ENCODE measurements at regions not wholly inside any gene's neighbourhood (a gene's known extent, or its start where the extent isn't known, plus 50 kb on each side); places are given as distances from the start of the nearest gene placed in this dataset.
"Not testable (repeated sequence)": the region's sequence is repeated elsewhere in the genome, so short reads cannot be mapped to it uniquely, and the experiment has no call there.

- Mint-ChIP-seq H3K36me3 (ENCODE audit: low read depth) (no peaks in the 10 kb centered on the region), H3K4me3 (no peak overlapping the region), H3K4me1 (ENCODE audit: low read depth) (no peaks in the 10 kb centered on the region), H3K27me3 (ENCODE audit: low read depth) (no peaks in the 10 kb centered on the region), H3K27ac (no peak overlapping the region), H3K9me3 (ENCODE audit: insufficient read depth) (peaks cover 3% of the 10 kb centered on the region)
- ATAC-seq (no peak), DNase-seq (no peak)
- ChIA-PET POLR2A (no interaction called here), CTCF (no interaction called here)
Measured at GRCh38 chr4:134883831-134884449, 682.4 kb upstream of the PABPC4L start.

GRCh38 chr4:134879019-134879418, 677.4 kb upstream of the PABPC4L start:
- H3K9me3 Mint-ChIP-seq (ENCODE audit: insufficient read depth): peaks cover 3% of the 10 kb centered on the region
- no peak for ATAC-seq
- H3K27ac Mint-ChIP-seq: no peak overlapping the region
- DNase-seq: no peak
- H3K4me3 Mint-ChIP-seq: no peak overlapping the region
- CTCF ChIA-PET: no interaction called here
- no peaks in the 10 kb centered on the region for H3K27me3 Mint-ChIP-seq (ENCODE audit: low read depth)
- no peaks in the 10 kb centered on the region for H3K36me3 Mint-ChIP-seq (ENCODE audit: low read depth)
- POLR2A ChIA-PET: no interaction called here
- H3K4me1 Mint-ChIP-seq (ENCODE audit: low read depth): no peaks in the 10 kb centered on the region

GRCh38 chr4:134867027-134867426, 665.4 kb upstream of the PABPC4L start:
- no peak for DNase-seq
- peaks cover 9% of the 10 kb centered on the region for H3K9me3 Mint-ChIP-seq (ENCODE audit: insufficient read depth)
- POLR2A ChIA-PET: no interaction called here
- no peak overlapping the region for H3K4me3 Mint-ChIP-seq
- ATAC-seq: no peak
- CTCF ChIA-PET: no interaction called here
- H3K36me3 Mint-ChIP-seq (ENCODE audit: low read depth): no peaks in the 10 kb centered on the region
- no peak overlapping the region for H3K27ac Mint-ChIP-seq
- H3K27me3 Mint-ChIP-seq (ENCODE audit: low read depth): no peaks in the 10 kb centered on the region
- H3K4me1 Mint-ChIP-seq (ENCODE audit: low read depth): no peaks in the 10 kb centered on the region

GRCh38 chr4:134865675-134866074, 664.1 kb upstream of the PABPC4L start:
- POLR2A ChIA-PET: no interaction called here

GRCh38 chr4:134862116-134862515, 660.5 kb upstream of the PABPC4L start:
- CTCF ChIA-PET: no interaction called here
- H3K4me3 Mint-ChIP-seq: no peak overlapping the region
- no peaks in the 10 kb centered on the region for H3K4me1 Mint-ChIP-seq (ENCODE audit: low read depth)
- no peak overlapping the region for H3K27ac Mint-ChIP-seq
- POLR2A ChIA-PET: no interaction called here
- DNase-seq: no peak
- peaks cover 16% of the 10 kb centered on the region for H3K9me3 Mint-ChIP-seq (ENCODE audit: insufficient read depth)
- no peaks in the 10 kb centered on the region for H3K27me3 Mint-ChIP-seq (ENCODE audit: low read depth)
- H3K36me3 Mint-ChIP-seq (ENCODE audit: low read depth): no peaks in the 10 kb centered on the region
- no peak for ATAC-seq

More at GRCh38 chr4:134865675-134866074, 664.1 kb upstream of the PABPC4L start:
- H3K27ac Mint-ChIP-seq: no peak overlapping the region
- CTCF ChIA-PET: no interaction called here
- no peaks in the 10 kb centered on the region for H3K4me1 Mint-ChIP-seq (ENCODE audit: low read depth)
- DNase-seq (no peak), ATAC-seq (no peak)
- no peak overlapping the region for H3K4me3 Mint-ChIP-seq
- no peaks in the 10 kb centered on the region for H3K27me3 Mint-ChIP-seq (ENCODE audit: low read depth)
- peaks cover 15% of the 10 kb centered on the region for H3K9me3 Mint-ChIP-seq (ENCODE audit: insufficient read depth)
- H3K36me3 Mint-ChIP-seq (ENCODE audit: low read depth): no peaks in the 10 kb centered on the region

GRCh38 chr4:134848681-134849080, 647.1 kb upstream of the PABPC4L start:
- Mint-ChIP-seq H3K36me3 (ENCODE audit: low read depth) (no peaks in the 10 kb centered on the region), H3K4me1 (ENCODE audit: low read depth) (no peaks in the 10 kb centered on the region), H3K27me3 (ENCODE audit: low read depth) (no peaks in the 10 kb centered on the region), H3K9me3 (ENCODE audit: insufficient read depth) (peaks cover 3% of the 10 kb centered on the region), H3K4me3 (no peak overlapping the region), H3K27ac (no peak overlapping the region)
- POLR2A ChIA-PET: no interaction called here
- ATAC-seq (no peak), DNase-seq (no peak)
- CTCF ChIA-PET: no interaction called here

GRCh38 chr4:134830741-134831140, 629.2 kb upstream of the PABPC4L start:
- DNase-seq; H3K9me3 Mint-ChIP-seq (ENCODE audit: insufficient read depth); H3K27ac Mint-ChIP-seq; CTCF ChIA-PET; H3K27me3 Mint-ChIP-seq (ENCODE audit: low read depth); H3K4me3 Mint-ChIP-seq; POLR2A ChIA-PET; H3K36me3 Mint-ChIP-seq (ENCODE audit: low read depth); H3K4me1 Mint-ChIP-seq (ENCODE audit: low read depth); ATAC-seq: not testable (repeated sequence)

GRCh38 chr4:134812611-134813010, 611.0 kb upstream of the PABPC4L start:
- ChIA-PET CTCF (no interaction called here), POLR2A (no interaction called here)
- Mint-ChIP-seq H3K4me3 (no peak overlapping the region), H3K27me3 (ENCODE audit: low read depth) (no peaks in the 10 kb centered on the region), H3K27ac (no peak overlapping the region), H3K4me1 (ENCODE audit: low read depth) (no peaks in the 10 kb centered on the region), H3K9me3 (ENCODE audit: insufficient read depth) (peaks cover 7% of the 10 kb centered on the region), H3K36me3 (ENCODE audit: low read depth) (no peaks in the 10 kb centered on the region)
- no peak for ATAC-seq
- no peak for DNase-seq

GRCh38 chr4:134807231-134807745, 605.7 kb upstream of the PABPC4L start:
- H3K9me3 Mint-ChIP-seq (ENCODE audit: insufficient read depth): no peaks in the 10 kb centered on the region
- no peak overlapping the region for H3K27ac Mint-ChIP-seq
- no peaks in the 10 kb centered on the region for H3K36me3 Mint-ChIP-seq (ENCODE audit: low read depth)
- no peak for ATAC-seq
- CTCF ChIA-PET: no interaction called here
- H3K27me3 Mint-ChIP-seq (ENCODE audit: low read depth): no peaks in the 10 kb centered on the region
- POLR2A ChIA-PET: no interaction called here
- DNase-seq: no peak
- H3K4me1 Mint-ChIP-seq (ENCODE audit: low read depth): no peaks in the 10 kb centered on the region
- H3K4me3 Mint-ChIP-seq: no peak overlapping the region

GRCh38 chr4:134798573-134798972, 597.0 kb upstream of the PABPC4L start:
- ChIA-PET POLR2A (no interaction called here), CTCF (no interaction called here)
- DNase-seq: no peak
- no peak overlapping the region for H3K27ac Mint-ChIP-seq
- no peak for ATAC-seq
- H3K4me3 Mint-ChIP-seq: no peak overlapping the region
- no peaks in the 10 kb centered on the region for H3K36me3 Mint-ChIP-seq (ENCODE audit: low read depth)
- peaks cover 6% of the 10 kb centered on the region for H3K9me3 Mint-ChIP-seq (ENCODE audit: insufficient read depth)
- no peaks in the 10 kb centered on the region for H3K4me1 Mint-ChIP-seq (ENCODE audit: low read depth)
- H3K27me3 Mint-ChIP-seq (ENCODE audit: low read depth): no peaks in the 10 kb centered on the region

GRCh38 chr4:134787315-134787714, 585.7 kb upstream of the PABPC4L start:
- peaks cover 22% of the 10 kb centered on the region for H3K9me3 Mint-ChIP-seq (ENCODE audit: insufficient read depth)
- no peaks in the 10 kb centered on the region for H3K27me3 Mint-ChIP-seq (ENCODE audit: low read depth)
- ATAC-seq (no peak), DNase-seq (no peak)
- no peak overlapping the region for H3K27ac Mint-ChIP-seq
- no peaks in the 10 kb centered on the region for H3K4me1 Mint-ChIP-seq (ENCODE audit: low read depth)
- H3K36me3 Mint-ChIP-seq (ENCODE audit: low read depth): no peaks in the 10 kb centered on the region
- H3K4me3 Mint-ChIP-seq: no peak overlapping the region
- POLR2A ChIA-PET: no interaction called here
- CTCF ChIA-PET: no interaction called here

- Mint-ChIP-seq H3K27ac (no peak overlapping the region), H3K9me3 (ENCODE audit: insufficient read depth) (peaks cover 12% of the 10 kb centered on the region), H3K27me3 (ENCODE audit: low read depth) (no peaks in the 10 kb centered on the region), H3K4me3 (no peak overlapping the region), H3K36me3 (ENCODE audit: low read depth) (no peaks in the 10 kb centered on the region), H3K4me1 (ENCODE audit: low read depth) (no peaks in the 10 kb centered on the region)
- ChIA-PET POLR2A (no interaction called here), CTCF (no interaction called here)
- DNase-seq (no peak), ATAC-seq (no peak)
Measured at GRCh38 chr4:134780244-134780643, 578.7 kb upstream of the PABPC4L start.

GRCh38 chr4:134777606-134778005, 576.0 kb upstream of the PABPC4L start:
- ChIA-PET CTCF (no interaction called here), POLR2A (no interaction called here)
- H3K4me3 Mint-ChIP-seq: no peak overlapping the region

More at GRCh38 chr4:134777606-134778005, 576.0 kb upstream of the PABPC4L start:
- DNase-seq (no peak), ATAC-seq (no peak)
- H3K9me3 Mint-ChIP-seq (ENCODE audit: insufficient read depth): no peaks in the 10 kb centered on the region
- no peaks in the 10 kb centered on the region for H3K36me3 Mint-ChIP-seq (ENCODE audit: low read depth)
- H3K4me1 Mint-ChIP-seq (ENCODE audit: low read depth): no peaks in the 10 kb centered on the region
- H3K27me3 Mint-ChIP-seq (ENCODE audit: low read depth): no peaks in the 10 kb centered on the region
- H3K27ac Mint-ChIP-seq: no peak overlapping the region
